ENCODE measurements at regions not wholly inside any gene's neighbourhood (a gene's known extent, or its start where the extent isn't known, plus 50 kb on each side); places are given as distances from the start of the nearest gene placed in this dataset.
"Not testable (repeated sequence)": the region's sequence is repeated elsewhere in the genome, so short reads cannot be mapped to it uniquely, and the experiment has no call there.

GRCh38 chr17:20926532-20926931, 116.3 kb downstream of the USP22 start:
- WGBS, 2 donors, result 44 to 46% methylated on average over 2 of the region's 2 CpGs

GRCh38 chr17:20927308-20927977, 115.4 kb downstream of the USP22 start:
- Histone ChIP-seq H3K36me3 (no peaks in the 10 kb centered on the region), H3K4me1 (peaks cover 0 to 3% (median 0%) of the 10 kb centered on the region in 4 donors), H3K27me3 (no peaks in the 10 kb centered on the region), H3K4me3 (no peak overlapping the region), H3K27ac (no peak overlapping the region), H3K9me3 (no peaks in the 10 kb centered on the region)
- TF ChIP-seq POLR2A (IDR thresholded peaks at IDR 0.05), result no peak
- no peak for TF ChIP-seq POLR2AphosphoS5 (IDR thresholded peaks at IDR 0.05)
- 89 to 92% methylated on average over 7 of the region's 7 CpGs for WGBS, 2 donors
- peak in 1 of 2 donors; percentile 59 for ATAC-seq (ENCODE audit: low FRiP score in 2 of 2)
- no peak for DNase-seq

More at GRCh38 chr17:20926532-20926931, 116.3 kb downstream of the USP22 start:
- Histone ChIP-seq H3K27me3 (no peaks in the 10 kb centered on the region), H3K9me3 (no peaks in the 10 kb centered on the region), H3K4me1 (peaks cover 0 to 5% (median 0%) of the 10 kb centered on the region in 4 donors), H3K4me3 (no peak overlapping the region), H3K27ac (no peak overlapping the region), H3K36me3 (no peaks in the 10 kb centered on the region)
- TF ChIP-seq POLR2AphosphoS5 (IDR thresholded peaks at IDR 0.05), result no peak
- DNase-seq, result no peak
- no peak for ATAC-seq (ENCODE audit: low FRiP score in 2 of 2)

GRCh38 chr17:20929334-20929733, 113.5 kb downstream of the USP22 start:
- Histone ChIP-seq H3K9me3 (no peaks in the 10 kb centered on the region), H3K4me1 (no peaks in the 10 kb centered on the region), H3K36me3 (no peaks in the 10 kb centered on the region), H3K27me3 (no peaks in the 10 kb centered on the region), H3K27ac (no peak overlapping the region), H3K4me3 (no peak overlapping the region)
- no peak for DNase-seq
- ATAC-seq (ENCODE audit: low FRiP score in 2 of 2), result no peak
- 83 to 93% methylated on average over 5 of the region's 5 CpGs for WGBS, 2 donors
- no peak for TF ChIP-seq EP300 (IDR thresholded peaks at IDR 0.05)
- TF ChIP-seq CTCF (IDR thresholded peaks at IDR 0.05), result no peak
- TF ChIP-seq POLR2A (IDR thresholded peaks at IDR 0.05), result no peak
- TF ChIP-seq POLR2AphosphoS5 (IDR thresholded peaks at IDR 0.05), result no peak

GRCh38 chr17:20930081-20930760, 112.6 kb downstream of the USP22 start:
- Histone ChIP-seq H3K9me3 (no peaks in the 10 kb centered on the region), H3K4me3 (no peak overlapping the region), H3K4me1 (no peaks in the 10 kb centered on the region), H3K27me3 (no peaks in the 10 kb centered on the region), H3K27ac (no peak overlapping the region), H3K36me3 (no peaks in the 10 kb centered on the region)
- WGBS, 2 donors, result 74 to 79% methylated on average over 5 of the region's 5 CpGs
- TF ChIP-seq EP300 (IDR thresholded peaks at IDR 0.05) (no peak), POLR2A (IDR thresholded peaks at IDR 0.05) (no peak), CTCF (IDR thresholded peaks at IDR 0.05) (no peak), POLR2AphosphoS5 (IDR thresholded peaks at IDR 0.05) (no peak)
- DNase-seq (no peak), ATAC-seq (ENCODE audit: low FRiP score in 2 of 2) (no peak)

- not testable (repeated sequence) for H3K4me3 ChIP-seq; H3K9me3 ChIP-seq; H3K27ac ChIP-seq; DNase-seq; H3K36me3 ChIP-seq; H3K27me3 ChIP-seq; ATAC-seq (ENCODE audit: low FRiP score in 2 of 2)
- H3K4me1 ChIP-seq, result peaks cover 0 to 16% (median 0%) of the 10 kb centered on the region in 4 donors
- 99 to 100% methylated on average over 3 of the region's 3 CpGs for WGBS, 2 donors
These were observed 109.8 kb downstream of the USP22 start for GRCh38 chr17:20933040-20933439.

GRCh38 chr17:20934288-20934687, 108.5 kb downstream of the USP22 start:
- TF ChIP-seq CTCF (IDR thresholded peaks at IDR 0.05) (no peak), EP300 (IDR thresholded peaks at IDR 0.05) (no peak), POLR2AphosphoS5 (IDR thresholded peaks at IDR 0.05) (no peak), POLR2A (IDR thresholded peaks at IDR 0.05) (no peak)
- DNase-seq (no peak), ATAC-seq (ENCODE audit: low FRiP score in 2 of 2) (no peak)
- H3K36me3 ChIP-seq, result no peaks in the 10 kb centered on the region
- peaks cover 0 to 16% (median 0%) of the 10 kb centered on the region in 4 donors for H3K4me1 ChIP-seq
- no peak overlapping the region for H3K4me3 ChIP-seq
- H3K9me3 ChIP-seq, result no peaks in the 10 kb centered on the region
- no peak overlapping the region for H3K27ac ChIP-seq
- H3K27me3 ChIP-seq, result no peaks in the 10 kb centered on the region

Measured in upper lobe of left lung (tissue), 6 donors.